GM21737 (cell line): ENCODE measurements at regions not wholly inside any gene's neighbourhood (a gene's known extent, or its start where the extent isn't known, plus 50 kb on each side); places are given as distances from the start of the nearest gene placed in this dataset.

Experiments used
- ATAC-seq: cut with Tn5 transposase; IDR thresholded peaks from one replicate; pipeline ENCODE4 v1.9.1; 2021; ENCODE audit warnings: mild to moderate bottlenecking, moderate library complexity; ENCODE audit not compliant: unreplicated experiment

DNA sequence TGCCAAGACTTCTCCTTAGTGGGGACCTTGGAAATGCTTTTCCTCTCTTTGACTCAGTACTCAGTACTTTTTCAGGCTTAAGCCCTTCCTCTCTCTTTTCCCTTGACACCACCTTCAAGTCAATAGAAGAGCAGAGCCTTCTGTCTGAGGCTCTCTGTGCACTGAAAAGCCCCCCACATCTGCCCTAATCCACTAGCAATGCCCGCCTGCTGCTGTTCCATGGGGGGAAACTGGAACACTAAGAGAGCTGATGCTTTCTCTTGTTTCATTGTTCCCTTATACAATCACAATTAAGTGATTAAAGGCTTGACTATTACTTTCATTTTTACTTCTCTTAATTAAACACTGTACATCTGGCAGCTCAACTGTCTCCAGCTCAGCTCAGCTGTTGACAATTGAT is 254.5 kb downstream of the SLITRK6 start:
- ATAC-seq = no peak

GRCh38 chr13:85543144-85543543 is 256.1 kb downstream of the SLITRK6 start:
- ATAC-seq = no peak

DNA sequence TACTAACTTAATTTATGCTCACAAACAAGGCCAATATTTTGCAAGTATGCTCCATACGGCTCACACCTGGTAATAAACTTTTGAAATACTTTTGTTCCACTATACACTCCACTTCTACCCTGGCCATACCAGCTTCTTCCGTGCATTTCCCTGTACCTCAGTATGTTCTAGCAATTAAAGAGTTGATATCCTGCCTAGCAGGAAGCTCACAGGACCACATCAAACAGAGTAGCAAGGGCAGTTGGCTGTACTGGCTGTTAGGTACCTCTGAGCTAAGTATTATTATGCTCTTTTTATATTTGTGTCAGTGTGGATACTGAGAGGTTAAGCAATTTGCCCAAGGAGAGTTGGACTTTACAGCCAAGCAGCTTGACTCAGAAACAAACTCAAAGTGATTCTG is 257.7 kb downstream of the SLITRK6 start:
- ATAC-seq = no peak

- ATAC-seq = no peak
Measured at GRCh38 chr13:85538957-85539356, 260.3 kb downstream of the SLITRK6 start.

GRCh38 chr13:85537601-85538000 is 261.6 kb downstream of the SLITRK6 start:
- no peak for ATAC-seq

GRCh38 chr13:85536706-85537105 is 262.5 kb downstream of the SLITRK6 start:
- no peak for ATAC-seq

GRCh38 chr13:85535316-85536084 is 263.7 kb downstream of the SLITRK6 start:
- ATAC-seq = no peak

DNA sequence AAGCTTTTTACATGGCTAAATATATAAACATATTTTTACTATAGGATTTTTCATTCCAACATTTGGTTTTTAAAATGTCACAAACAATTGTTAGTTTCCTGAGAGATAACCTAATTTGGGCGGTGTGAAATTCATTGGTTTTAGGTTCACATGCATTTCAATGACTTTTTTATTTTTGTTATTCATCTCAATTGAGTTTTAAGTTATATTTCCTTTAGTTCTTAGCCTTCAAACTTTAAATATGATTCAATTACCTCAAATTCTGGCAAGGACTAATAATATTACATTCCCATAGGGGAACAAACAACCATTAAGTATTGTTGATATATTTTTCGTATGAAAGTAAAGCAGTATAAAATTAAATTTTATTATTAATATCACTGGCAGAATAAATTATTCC is 265.3 kb downstream of the SLITRK6 start:
- ATAC-seq = no peak

GRCh38 chr13:85529218-85529594 is 270.0 kb downstream of the SLITRK6 start:
- no peak for ATAC-seq

- no peak for ATAC-seq
Measured at GRCh38 chr13:85528491-85529217, 270.6 kb downstream of the SLITRK6 start.

DNA sequence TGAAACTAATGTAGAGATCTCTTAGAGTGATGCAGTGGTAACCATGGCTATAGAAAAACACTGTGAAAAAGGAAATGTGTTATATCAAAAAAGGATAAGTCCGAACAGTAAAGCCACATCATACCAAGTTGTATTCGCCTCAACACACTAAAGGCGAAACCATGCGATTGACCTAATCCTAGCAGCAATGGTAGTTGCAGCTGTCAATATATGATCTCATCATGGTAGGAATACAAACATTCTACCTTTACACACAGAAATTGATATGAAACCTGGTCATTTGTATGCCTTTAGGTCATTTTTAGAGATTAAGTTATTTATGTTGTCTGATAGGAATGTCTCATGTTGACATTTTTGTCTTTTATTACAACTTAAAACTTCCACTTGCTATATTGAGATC is 271.9 kb downstream of the SLITRK6 start:
- no peak for ATAC-seq

- ATAC-seq = no peak
Measured at GRCh38 chr13:85525411-85525810, 273.8 kb downstream of the SLITRK6 start.

GRCh38 chr13:85521657-85522056 is 277.6 kb downstream of the SLITRK6 start:
- no peak for ATAC-seq

GRCh38 chr13:85520445-85520844 is 278.8 kb downstream of the SLITRK6 start:
- ATAC-seq = no peak

DNA sequence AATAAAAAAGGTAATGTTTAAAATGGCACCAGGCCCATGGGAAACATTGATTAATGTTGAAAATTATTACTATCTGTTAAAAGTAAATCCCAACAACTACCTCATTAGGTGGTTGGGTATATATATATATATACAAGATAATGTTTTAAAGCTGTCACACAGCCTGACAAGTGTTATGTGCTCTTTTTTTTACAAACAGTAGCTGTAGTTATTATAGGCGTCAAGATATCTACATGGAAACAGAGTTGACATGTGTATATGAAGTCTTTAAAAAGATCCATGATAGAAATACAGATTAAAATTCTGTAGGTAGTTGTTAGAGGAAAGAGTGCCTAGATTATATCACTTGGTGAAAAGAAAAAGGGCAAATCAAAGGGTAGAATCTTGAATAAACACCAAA is 279.9 kb downstream of the SLITRK6 start:
- ATAC-seq = no peak

DNA sequence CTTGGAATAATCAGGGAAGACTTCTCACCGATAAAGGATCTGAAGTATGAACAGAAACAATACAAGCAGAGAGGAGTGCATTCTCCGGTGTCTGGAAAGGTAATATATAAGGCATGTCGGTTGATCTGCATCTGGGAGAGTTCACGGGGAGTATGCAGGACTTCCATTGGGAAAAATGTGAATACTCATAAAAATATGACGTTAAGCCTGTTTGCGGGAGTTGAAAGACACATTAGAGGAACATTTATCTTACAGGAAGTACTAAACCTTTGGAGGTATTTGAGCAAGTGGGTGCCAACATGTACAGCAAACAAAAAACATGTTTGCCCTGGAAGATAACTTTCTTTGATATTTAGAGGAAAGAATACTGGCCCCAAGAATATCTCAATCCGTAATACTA is 286.8 kb downstream of the SLITRK6 start:
- no peak for ATAC-seq

GRCh38 chr13:85509512-85509911 is 289.7 kb downstream of the SLITRK6 start:
- ATAC-seq = no peak

DNA sequence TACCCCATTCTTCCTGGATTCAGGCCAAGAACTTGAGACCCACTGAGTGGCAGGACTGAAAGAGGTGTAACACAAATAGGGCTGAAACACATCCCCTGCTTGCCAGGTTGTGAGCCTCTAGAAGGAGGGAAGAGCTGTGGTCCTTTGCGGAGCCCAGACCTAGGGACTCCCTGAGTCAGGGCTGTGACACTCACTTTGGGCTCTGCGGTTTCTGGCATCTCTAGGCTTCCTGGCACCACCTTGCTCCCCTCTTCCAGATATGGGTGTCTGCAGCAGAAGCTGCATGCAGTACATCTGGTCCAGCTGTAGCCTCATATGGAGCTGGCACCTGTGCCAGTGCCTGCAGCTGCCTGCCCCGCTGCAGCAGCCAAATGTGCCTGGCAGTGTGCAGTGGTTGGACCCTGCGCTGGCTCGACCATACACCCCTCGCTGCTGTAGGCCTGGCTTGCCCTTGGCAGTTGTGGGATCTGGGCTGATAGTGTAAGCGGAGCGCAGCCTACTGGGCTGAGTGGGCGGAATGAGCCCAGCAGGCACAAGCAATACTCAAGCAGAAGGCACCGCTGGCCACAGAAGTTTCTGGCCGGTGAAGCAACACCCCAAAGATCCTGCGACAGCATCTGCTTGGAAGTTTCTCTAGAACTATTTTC is 290.4 kb downstream of the SLITRK6 start:
- no peak for ATAC-seq

GRCh38 chr13:85503797-85504196 is 295.4 kb downstream of the SLITRK6 start:
- no peak for ATAC-seq

GRCh38 chr13:85501616-85502015 is 297.6 kb downstream of the SLITRK6 start:
- no peak for ATAC-seq

- ATAC-seq = no peak
Measured at GRCh38 chr13:85500696-85501256, 298.4 kb downstream of the SLITRK6 start.

DNA sequence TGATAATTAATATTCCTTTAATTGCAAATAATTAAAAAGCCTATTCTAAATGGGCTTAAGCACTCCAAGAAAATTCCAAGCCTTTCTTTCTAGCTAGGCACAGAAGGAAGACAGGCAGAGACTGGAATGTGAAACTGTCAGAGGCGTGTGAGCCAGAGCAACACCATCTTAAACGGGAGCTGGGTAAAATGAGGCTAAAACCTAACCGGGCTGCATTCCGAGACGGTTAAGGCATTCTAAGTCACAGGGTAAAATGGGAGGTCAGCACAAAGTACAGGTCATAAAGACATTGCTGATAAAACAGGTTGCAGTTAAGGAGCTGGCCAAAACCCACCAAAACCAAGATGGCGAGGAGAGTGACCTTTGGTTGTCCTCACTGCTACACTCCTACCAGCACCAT is 300.4 kb downstream of the SLITRK6 start:
- ATAC-seq = no peak
